ENCODE measurements at regions not wholly inside any gene's neighbourhood (a gene's known extent, or its start where the extent isn't known, plus 50 kb on each side); places are given as distances from the start of the nearest gene placed in this dataset.

GRCh38 chr14:56716705-56717104, 93.6 kb downstream of the OTX2 start:
- Histone ChIP-seq H4K5ac (ENCODE audit: insufficient read length, low read depth, low read length) (no peak overlapping the region), H3K23ac (ENCODE audit: insufficient read length) (no peak overlapping the region), H2BK5ac (ENCODE audit: low read depth, low read length) (no peak overlapping the region), H2BK15ac (ENCODE audit: low read length) (no peak overlapping the region), H2BK120ac (replicated peaks; ENCODE audit: low read depth, low read length) (no peak overlapping the region), H3K18ac (ENCODE audit: extremely low read depth, low read length) (no peak overlapping the region), H2AFZ (ENCODE audit: low read length) (no peak overlapping the region), H3K9ac (replicated peaks in 1 of 4; ENCODE audit: extremely low read depth in 1 of 4, low read depth in 3 of 4, low read length in 3 of 4) (no peak overlapping the region), H3K23me2 (ENCODE audit: low read depth, low read length) (no peaks in the 10 kb centered on the region), H3K79me1 (ENCODE audit: low read depth, low read length) (no peaks in the 10 kb centered on the region), H3K4me3 (ENCODE audit: extremely low read depth in 1 of 4, insufficient read depth in 2 of 4, low read depth in 3 of 4, low read length in 4 of 4) (no peak overlapping the region), H2BK12ac (ENCODE audit: low read depth, low read length) (no peak overlapping the region), H2BK20ac (ENCODE audit: low read length) (no peak overlapping the region), H2AK5ac (ENCODE audit: low read depth, low read length) (no peak overlapping the region), H4K20me1 (replicated peaks in 1 of 2; ENCODE audit: control insufficient read depth in 1 of 2, insufficient read depth in 2 of 2, low read length in 2 of 2) (no peaks in the 10 kb centered on the region), H3K56ac (replicated peaks; ENCODE audit: insufficient read length, low read depth, low read length) (no peak overlapping the region), H3K27me3 (replicated peaks in 1 of 4; ENCODE audit: control insufficient read depth in 3 of 4, extremely low read depth in 1 of 4, insufficient read depth in 3 of 4, low read length in 3 of 4) (no peaks in the 10 kb centered on the region; a peak in 1 of 7 replicates), H3K27ac (ENCODE audit: low read depth, low read length) (no peak overlapping the region), H3K79me2 (ENCODE audit: control insufficient read depth in 1 of 2, insufficient read depth in 2 of 2, low read length in 2 of 2) (no peaks in the 10 kb centered on the region), H3K4me2 (ENCODE audit: insufficient read depth in 1 of 2, low read depth in 2 of 2, low read length in 2 of 2) (no peak overlapping the region), H3K36me3 (ENCODE audit: control insufficient read depth in 2 of 4, insufficient read depth in 4 of 4, low read length in 3 of 4) (no peaks in the 10 kb centered on the region), H3K9me3 (ENCODE audit: insufficient read depth in 2 of 2, low read depth in 1 of 2, low read length in 1 of 2) (no peaks in the 10 kb centered on the region), H4K8ac (ENCODE audit: extremely low read depth, insufficient read depth, low read length) (no peak overlapping the region), H3K14ac (ENCODE audit: insufficient read length) (no peak overlapping the region), H4K91ac (replicated peaks; ENCODE audit: insufficient read length, low read length) (no peak overlapping the region), H3K4ac (replicated peaks; ENCODE audit: insufficient read length, low read depth, low read length) (no peak overlapping the region), H3K4me1 (replicated peaks in 1 of 4; ENCODE audit: control insufficient read depth in 3 of 4, insufficient read depth in 4 of 4, low read length in 3 of 4) (peaks cover 0 to 8% (median 0%) of the 10 kb centered on the region in 4 experiments; a peak in 3 of 7 replicates)
- DNase-seq (ENCODE audit: low read depth in 1 of 2, low spot score in 2 of 2) (no peak), FAIRE-seq (no peak)
- CTCF ChIA-PET (ENCODE audit: partially characterized antibody) = interaction anchor here (0.8 to 1.9 kb wide), 5 partner anchors 11 to 33 kb away, joined by 3 to 5 read pairs (median 3); no protein-coding TSS in a partner anchor
- POLR2A ChIA-PET (ENCODE audit: partially characterized antibody) = no interaction called here
- 82% methylated on average over 2 of the region's 2 CpGs; no CpG with 5 or more reads in 1 of the 2 experiments for WGBS, 2 experiments (ENCODE audit: extremely low coverage in 1 of 2, insufficient coverage in 1 of 2, insufficient read length in 1 of 2, insufficient replicate concordance in 2 of 2, low coverage in 1 of 2, low lambda C conversion rate in 2 of 2, missing lambda C conversion rate in 1 of 2)
- TF ChIP-seq ASH2L (IDR thresholded peaks at IDR 0.05; ENCODE audit: low read length) = no peak

Data from H1 (cell line).